ENCODE measurements at regions not wholly inside any gene's neighbourhood (a gene's known extent, or its start where the extent isn't known, plus 50 kb on each side); places are given as distances from the start of the nearest gene placed in this dataset.

GRCh38 chr13:76222511-76222910 lies 586.4 kb downstream of the LMO7 start:
- TF ChIP-seq CTCF (IDR thresholded peaks at IDR 0.05) (no peak), POLR2A (IDR thresholded peaks at IDR 0.05) (no peak)
